Hepatocyte (in vitro differentiated cells): ENCODE measurements at regions not wholly inside any gene's neighbourhood (a gene's known extent, or its start where the extent isn't known, plus 50 kb on each side); places are given as distances from the start of the nearest gene placed in this dataset.

Source experiments
- DNase-seq: peaks from one replicate; pipeline ENCODE4 v3.0.0-alpha.2; 2016; ENCODE audit warnings: low spot score
- H2AFZ ChIP-seq: fragments of 200-600 bp; sonication (generic); 2 replicates; pipeline ENCODE4 v1.6.0; 2016; ENCODE audit warnings: antibody characterized with exemption, mild to moderate bottlenecking
- H3K27ac ChIP-seq: fragments of 200-600 bp; sonication (generic); 2 replicates; pipeline ENCODE4 v1.5.1; 2016; ENCODE audit warnings: mild to moderate bottlenecking
- H3K27me3 ChIP-seq: fragments of 200-600 bp; sonication (generic); 2 replicates; pipeline ENCODE4 v1.6.1; 2016
- H3K36me3 ChIP-seq: fragments of 200-600 bp; sonication (generic); replicated peaks from 2 replicates; pipeline ENCODE4 v1.5.1; 2016; ENCODE audit warnings: low read depth; ENCODE audit not compliant: insufficient read depth
- H3K4me1 ChIP-seq: fragments of 200-600 bp; sonication (generic); 2 replicates; pipeline ENCODE4 v1.5.1; 2016; ENCODE audit warnings: mild to moderate bottlenecking, moderate library complexity; ENCODE audit not compliant: insufficient read depth
- H3K4me2 ChIP-seq: fragments of 200-600 bp; sonication (generic); 2 replicates; pipeline ENCODE4 v1.6.0; 2016
- H3K4me3 ChIP-seq: fragments of 200-600 bp; sonication (generic); 2 replicates; pipeline ENCODE4 v1.5.1; 2016; ENCODE audit warnings: mild to moderate bottlenecking
- H3K79me2 ChIP-seq: fragments of 200-600 bp; sonication (generic); 2 replicates; pipeline ENCODE4 v1.6.0; 2017; ENCODE audit warnings: mild to moderate bottlenecking
- H3K9me2 ChIP-seq: fragments of 200-600 bp; sonication (generic); replicated peaks from 2 replicates; pipeline ENCODE4 v1.6.0; 2017; ENCODE audit warnings: mild to moderate bottlenecking; ENCODE audit not compliant: insufficient read depth
- H3K9me3 ChIP-seq: fragments of 200-600 bp; sonication (generic); 2 replicates; pipeline ENCODE4 v1.5.1; 2016; ENCODE audit warnings: low read depth, mild to moderate bottlenecking
- H4K20me1 ChIP-seq: fragments of 200-600 bp; sonication (generic); 2 replicates; pipeline ENCODE4 v1.6.0; 2016; ENCODE audit warnings: mild to moderate bottlenecking; ENCODE audit not compliant: insufficient read depth, poor library complexity, severe bottlenecking
- CTCF ChIP-seq: fragments of 200-600 bp; sonication (generic); IDR thresholded peaks from 2 replicates; pipeline ENCODE4 v1.5.1; 2016; ENCODE audit warnings: antibody characterized with exemption, mild to moderate bottlenecking; ENCODE audit not compliant: poor library complexity
- EZH2 ChIP-seq: fragments of 200-600 bp; sonication (generic); IDR thresholded peaks from 2 replicates; pipeline ENCODE4 v1.6.1; 2016; ENCODE audit warnings: antibody characterized with exemption, mild to moderate bottlenecking, borderline replicate concordance
- EZH2phosphoT487 ChIP-seq: fragments of 200-600 bp; sonication (generic); IDR thresholded peaks from one replicate; pipeline ENCODE4 v1.6.1; 2018; ENCODE audit warnings: antibody characterized with exemption, mild to moderate bottlenecking, low read depth, moderate library complexity; ENCODE audit not compliant: unreplicated experiment, severe bottlenecking
- WGBS: methylation state at CpG from one replicate; pipeline ENCODE4 v1.1.6; 2016; ENCODE audit warnings: low lambda C conversion rate; ENCODE audit errors: missing lambda C conversion rate; 5-methylcytosine and 5-hydroxymethylcytosine counted together

GRCh38 chrX:769796-770195 lies 139.2 kb downstream of the SHOX start:
- Histone ChIP-seq H3K4me3 (no peak overlapping the region), H3K79me2 (no peaks in the 10 kb centered on the region), H3K36me3 (no peaks in the 10 kb centered on the region), H3K4me2 (no peak overlapping the region), H4K20me1 (no peaks in the 10 kb centered on the region), H2AFZ (no peak overlapping the region), H3K4me1 (no peaks in the 10 kb centered on the region), H3K9me3 (no peaks in the 10 kb centered on the region), H3K27ac (no peak overlapping the region), H3K27me3 (no peaks in the 10 kb centered on the region), H3K9me2 (no peaks in the 10 kb centered on the region)
- WGBS = 25% methylated on average over 3 of the region's 3 CpGs
- DNase-seq = no peak
- no peak for TF ChIP-seq EZH2phosphoT487
- no peak for TF ChIP-seq CTCF
- no peak for TF ChIP-seq EZH2

GRCh38 chrX:768596-768995 lies 138.0 kb downstream of the SHOX start:
- Histone ChIP-seq H3K27ac (no peak overlapping the region), H4K20me1 (no peaks in the 10 kb centered on the region), H2AFZ (no peak overlapping the region), H3K36me3 (no peaks in the 10 kb centered on the region), H3K27me3 (no peaks in the 10 kb centered on the region), H3K4me3 (no peak overlapping the region), H3K9me3 (no peaks in the 10 kb centered on the region), H3K79me2 (no peaks in the 10 kb centered on the region), H3K4me1 (no peaks in the 10 kb centered on the region), H3K9me2 (no peaks in the 10 kb centered on the region), H3K4me2 (no peak overlapping the region)
- TF ChIP-seq EZH2 = no peak
- TF ChIP-seq CTCF = no peak
- no peak for TF ChIP-seq EZH2phosphoT487
- 81% methylated on average over 7 of the region's 7 CpGs for WGBS
- DNase-seq = no peak

GRCh38 chrX:758917-759316 lies 128.3 kb downstream of the SHOX start:
- Histone ChIP-seq H3K27ac (no peak overlapping the region), H3K9me3 (no peaks in the 10 kb centered on the region), H3K36me3 (no peaks in the 10 kb centered on the region), H4K20me1 (no peaks in the 10 kb centered on the region), H2AFZ (no peak overlapping the region), H3K79me2 (no peaks in the 10 kb centered on the region), H3K4me2 (no peak overlapping the region), H3K27me3 (no peaks in the 10 kb centered on the region), H3K9me2 (no peaks in the 10 kb centered on the region), H3K4me1 (no peaks in the 10 kb centered on the region), H3K4me3 (no peak overlapping the region)
- WGBS = 86% methylated on average over 6 of the region's 6 CpGs
- no peak for DNase-seq
- TF ChIP-seq EZH2 (no peak), EZH2phosphoT487 (no peak), CTCF (no peak)

GRCh38 chrX:750812-751211 lies 120.2 kb downstream of the SHOX start:
- no peaks in the 10 kb centered on the region for H3K36me3 ChIP-seq
- no peak overlapping the region for H3K27ac ChIP-seq
- no peaks in the 10 kb centered on the region for H3K4me1 ChIP-seq
- H3K27me3 ChIP-seq = no peaks in the 10 kb centered on the region
- H3K9me2 ChIP-seq = no peaks in the 10 kb centered on the region
- whole genome bisulfite sequencing = 82% methylated on average over 9 of the region's 9 CpGs
- H4K20me1 ChIP-seq = no peaks in the 10 kb centered on the region
- no peak for DNase-seq
- H3K9me3 ChIP-seq = no peaks in the 10 kb centered on the region
- H3K4me2 ChIP-seq = no peak overlapping the region
- no peaks in the 10 kb centered on the region for H3K79me2 ChIP-seq
- TF ChIP-seq CTCF (no peak), EZH2 (no peak), EZH2phosphoT487 (no peak)
- no peak overlapping the region for H2AFZ ChIP-seq
- H3K4me3 ChIP-seq = no peak overlapping the region
